Thyroid gland (tissue), 4 donors: ENCODE measurements at regions not wholly inside any gene's neighbourhood (a gene's known extent, or its start where the extent isn't known, plus 50 kb on each side); places are given as distances from the start of the nearest gene placed in this dataset.

Experiments
- CTCF ChIP-seq, 6 experiments: fragments of 200-600 bp in 3 of 6; fragments of 450-650 bp in 3 of 6; sonication (generic) in 3 of 6; IDR thresholded peaks; one replicate each; pipeline ENCODE4 v1.5.1; 2016 to 2019; ENCODE audit warnings: antibody characterized with exemption in 6 of 6, mild to moderate bottlenecking in 2 of 6, inconsistent platforms in 1 of 6, moderate library complexity in 1 of 6
- POLR2A ChIP-seq, 2 donors: fragments of 450-650 bp; IDR thresholded peaks; one replicate each; pipeline ENCODE4 v1.6.1; 2017; ENCODE audit warnings: antibody characterized with exemption in 2 of 2, mild to moderate bottlenecking in 2 of 2, moderate library complexity in 1 of 2

GRCh38 chr1:239586128-239586527, 199.8 kb downstream of the CHRM3 start:
- TF ChIP-seq CTCF (IDR thresholded peaks at IDR 0.05) = no peak
- TF ChIP-seq POLR2A (IDR thresholded peaks at IDR 0.05) = no peak
